ENCODE measurements at regions not wholly inside any gene's neighbourhood (a gene's known extent, or its start where the extent isn't known, plus 50 kb on each side); places are given as distances from the start of the nearest gene placed in this dataset.

DNA sequence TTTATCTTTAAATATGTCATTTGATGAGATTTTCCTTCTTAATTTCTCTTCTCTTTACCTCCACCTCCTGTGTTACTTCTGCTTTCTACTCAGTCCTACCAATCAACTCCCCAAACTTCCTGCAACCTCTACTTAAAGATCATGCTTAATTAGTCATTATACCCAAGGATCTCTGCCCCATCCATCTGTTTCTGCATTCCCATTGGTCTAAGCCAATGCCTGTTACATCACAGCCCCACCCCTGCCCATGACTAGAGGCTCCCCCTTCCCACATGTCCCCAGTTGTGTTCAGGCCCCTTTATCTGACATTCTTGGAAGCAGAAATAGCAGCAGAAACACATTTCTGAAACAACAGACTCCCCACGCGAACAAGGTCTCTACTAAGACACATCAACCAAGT is 319.1 kb upstream of the NFE2L3 start:
- intact Hi-C loops (cut with micrococcal nuclease): no loop called here

- intact Hi-C loops (cut with micrococcal nuclease): no loop called here
These were observed 317.9 kb upstream of the NFE2L3 start for GRCh38 chr7:25834050-25834449.

DNA sequence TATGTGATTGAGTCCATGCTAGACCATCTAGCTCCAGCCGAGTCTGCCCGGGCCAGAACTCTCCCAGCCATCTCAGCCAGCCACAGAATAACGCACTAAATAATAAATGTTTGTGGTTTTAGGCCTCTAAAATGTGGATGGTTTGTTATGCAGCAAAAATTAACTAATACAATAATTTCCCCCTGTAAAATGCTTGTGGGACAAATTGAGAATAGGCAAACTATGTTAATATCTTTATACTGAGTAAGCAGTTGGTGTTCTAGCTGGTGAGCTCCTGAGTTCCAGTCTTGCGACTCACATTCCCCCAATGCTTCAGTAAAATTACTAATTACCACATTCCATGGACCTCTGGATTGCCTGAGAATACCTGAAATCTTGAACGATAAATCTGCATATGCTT is 316.8 kb upstream of the NFE2L3 start:
- intact Hi-C loops (cut with micrococcal nuclease): no loop called here

DNA sequence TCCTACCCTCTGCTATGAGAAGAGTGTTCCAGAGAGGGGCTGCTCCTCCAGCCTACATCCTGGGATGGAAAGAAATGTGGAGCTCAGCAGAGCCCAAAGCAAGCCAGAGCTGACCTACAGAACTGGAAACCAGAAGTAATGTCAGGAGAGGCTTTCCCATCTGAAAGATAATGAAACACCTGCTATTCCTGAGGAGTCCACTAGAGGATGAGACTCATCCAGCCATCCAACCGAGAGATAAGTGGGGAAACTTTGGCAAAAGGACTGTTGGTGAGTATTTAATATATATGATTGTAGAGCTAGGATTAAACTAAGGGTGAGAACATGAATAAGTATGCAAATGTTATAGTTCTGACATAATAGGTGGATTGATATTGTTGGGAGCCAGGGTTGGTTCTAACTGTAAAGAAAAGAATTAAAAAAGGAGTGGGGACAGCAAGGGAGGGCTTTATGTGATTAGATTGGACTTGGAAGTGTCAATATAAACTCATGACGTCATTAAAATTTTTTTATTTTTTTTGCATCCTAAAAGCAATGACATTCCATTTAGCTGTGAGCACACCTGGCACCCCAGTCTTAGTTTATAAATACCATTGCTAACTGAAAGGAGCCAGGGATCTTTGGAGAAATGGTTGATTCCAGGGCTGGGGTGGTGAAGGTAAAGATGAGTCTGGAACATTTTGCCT is 312.8 kb upstream of the NFE2L3 start:
- intact Hi-C loops (cut with micrococcal nuclease): no loop called here

GRCh38 chr7:25840209-25840792 is 311.7 kb upstream of the NFE2L3 start:
- intact Hi-C loops (cut with micrococcal nuclease): no loop called here

DNA sequence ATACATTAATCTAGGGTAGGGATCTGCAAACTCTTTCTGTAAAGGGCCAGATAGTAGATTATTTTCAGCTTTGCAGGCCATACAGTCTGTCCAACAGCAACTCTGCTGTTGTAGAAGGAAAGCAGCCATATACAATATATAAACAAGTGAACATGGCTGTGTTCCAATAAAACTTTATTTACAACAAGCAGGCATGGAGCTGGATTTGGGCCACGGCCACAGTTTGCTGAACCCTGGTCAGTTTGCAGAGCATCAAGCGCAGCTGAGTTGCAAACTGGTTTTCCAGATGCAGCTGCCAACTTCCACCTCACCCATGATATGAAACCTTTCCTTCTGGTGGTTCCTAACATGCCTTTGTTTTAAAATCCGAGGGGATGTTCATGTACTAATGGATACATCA is 310.4 kb upstream of the NFE2L3 start:
- intact Hi-C loops (cut with micrococcal nuclease): no loop called here

DNA sequence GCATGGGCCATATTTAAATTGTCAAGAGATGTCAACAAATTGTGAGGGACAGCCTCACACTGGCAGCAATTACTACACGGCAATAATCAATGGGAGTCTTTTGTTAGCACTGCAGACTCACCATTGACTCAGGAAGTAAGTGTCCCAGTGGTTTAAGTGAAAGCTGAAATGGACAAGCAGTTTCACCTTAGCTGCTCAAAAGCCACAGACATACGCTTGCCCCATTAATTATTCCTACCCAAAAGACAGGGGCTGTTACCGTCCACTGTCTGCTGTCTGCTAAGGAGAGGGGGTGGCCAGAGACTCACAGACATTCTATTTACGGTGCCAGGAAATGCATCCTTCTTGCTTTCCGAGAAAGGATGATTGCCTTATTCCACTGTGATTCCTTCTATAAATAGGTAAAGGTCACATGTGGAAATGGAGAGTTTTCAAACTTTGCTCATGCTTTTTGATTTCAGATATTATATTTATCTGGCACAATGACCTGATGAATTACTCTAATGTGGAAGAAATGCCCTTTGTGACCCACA is 309.7 kb upstream of the NFE2L3 start:
- intact Hi-C loops (cut with micrococcal nuclease): no loop called here

DNA sequence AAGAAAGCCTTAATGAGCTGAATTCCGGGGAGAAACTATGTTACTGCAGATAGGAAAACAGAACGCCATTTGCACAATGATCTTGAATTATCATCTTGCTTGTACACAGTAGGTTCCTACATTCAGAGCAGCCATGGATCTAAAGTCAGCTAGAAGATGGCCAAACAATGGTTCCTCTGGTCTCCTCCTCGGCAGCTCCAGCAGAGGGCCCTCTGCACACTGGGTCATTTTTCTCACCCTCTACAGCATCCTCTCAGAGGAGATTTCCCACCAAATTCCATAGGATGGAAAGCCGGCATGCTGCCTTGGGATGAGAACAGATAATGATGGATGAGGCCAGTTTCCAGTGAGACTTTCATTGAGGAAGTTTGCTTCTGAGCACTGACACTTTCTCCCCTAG is 308.5 kb upstream of the NFE2L3 start:
- intact Hi-C loops (cut with micrococcal nuclease): no loop called here

GRCh38 chr7:25844102-25844870 is 307.7 kb upstream of the NFE2L3 start:
- intact Hi-C loops (cut with micrococcal nuclease): no loop called here

DNA sequence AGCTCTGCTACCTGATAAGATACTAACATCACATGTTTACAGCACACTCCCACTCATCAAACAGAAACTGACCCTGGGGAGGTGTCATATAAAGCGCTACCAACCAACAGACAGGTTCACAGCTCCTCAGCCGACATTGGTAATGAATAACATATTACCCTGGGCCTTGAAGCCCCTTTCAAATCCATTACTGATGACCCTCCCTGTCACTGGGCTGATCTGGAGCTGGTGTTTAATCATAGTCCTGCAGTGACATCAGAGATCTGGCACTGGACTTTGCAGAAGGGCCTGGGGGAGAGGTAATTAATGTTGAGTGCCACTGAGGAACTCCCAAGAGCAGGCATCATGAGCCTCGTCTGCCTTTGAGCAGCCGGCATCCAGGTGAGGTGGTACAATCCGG is 306.5 kb upstream of the NFE2L3 start:
- intact Hi-C loops (cut with micrococcal nuclease): no loop called here

GRCh38 chr7:25846722-25847121 is 305.3 kb upstream of the NFE2L3 start:
- intact Hi-C loops (cut with micrococcal nuclease): no loop called here

GRCh38 chr7:25847336-25848070 is 304.5 kb upstream of the NFE2L3 start:
- intact Hi-C loops (cut with micrococcal nuclease): no loop called here

DNA sequence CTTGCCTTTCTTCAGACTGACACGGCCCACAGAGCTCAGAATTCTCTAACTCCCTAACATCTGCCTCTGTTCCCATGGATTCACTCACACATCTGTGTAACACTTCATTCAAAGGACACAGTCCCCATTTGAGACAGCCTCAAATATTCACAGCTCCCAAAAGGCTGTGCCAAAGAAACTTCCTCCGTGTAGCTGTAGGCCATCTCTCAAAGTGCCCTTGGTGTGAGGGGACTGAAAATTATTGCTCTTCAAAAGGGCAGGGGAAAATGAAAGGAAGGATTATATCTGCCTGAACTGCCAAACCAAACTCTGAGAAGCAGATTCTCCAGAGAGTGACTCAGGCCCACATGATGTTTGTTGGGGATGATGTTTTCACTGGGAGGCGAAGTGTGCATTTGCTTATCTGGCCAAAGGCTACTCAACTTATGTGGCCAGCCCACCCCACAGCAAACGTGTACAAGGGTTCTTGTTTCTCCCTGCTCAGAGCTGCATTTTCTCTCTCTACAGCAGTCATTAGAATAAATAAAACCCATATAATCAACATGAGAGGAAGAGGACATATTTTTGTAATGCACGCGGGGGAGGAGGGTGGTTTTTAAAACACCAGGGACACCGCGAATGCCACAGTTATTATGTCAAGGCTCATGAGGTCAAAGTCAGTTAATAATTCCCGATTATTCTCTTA is 302.4 kb upstream of the NFE2L3 start:
- intact Hi-C loops (cut with micrococcal nuclease): loop anchor here (2.0 to 10.0 kb wide), 4 partner anchors 283 to 1275 kb away; partner anchors contain the start of gene PALS2

DNA sequence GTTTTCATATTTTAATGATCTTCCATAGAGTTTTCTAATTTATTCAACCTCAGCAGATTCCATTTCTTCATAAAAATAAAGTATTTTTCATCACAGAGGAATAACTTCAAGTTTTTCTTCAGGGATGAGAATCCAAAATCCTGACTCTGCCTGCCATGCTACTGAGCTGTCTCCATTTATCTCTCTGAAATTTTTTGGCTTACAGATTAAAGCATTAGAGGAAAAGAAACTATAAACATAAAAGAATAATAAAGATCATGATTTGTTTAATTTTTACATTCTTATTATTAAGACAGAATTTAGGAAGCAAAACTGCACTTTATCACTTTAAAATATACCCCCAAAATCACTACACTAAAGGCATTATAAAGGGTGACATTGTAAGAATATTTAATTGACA is 301.8 kb upstream of the NFE2L3 start:
- intact Hi-C loops (cut with micrococcal nuclease): loop anchor here (2.0 to 10.0 kb wide), 4 partner anchors 283 to 1275 kb away; partner anchors contain the start of gene PALS2

DNA sequence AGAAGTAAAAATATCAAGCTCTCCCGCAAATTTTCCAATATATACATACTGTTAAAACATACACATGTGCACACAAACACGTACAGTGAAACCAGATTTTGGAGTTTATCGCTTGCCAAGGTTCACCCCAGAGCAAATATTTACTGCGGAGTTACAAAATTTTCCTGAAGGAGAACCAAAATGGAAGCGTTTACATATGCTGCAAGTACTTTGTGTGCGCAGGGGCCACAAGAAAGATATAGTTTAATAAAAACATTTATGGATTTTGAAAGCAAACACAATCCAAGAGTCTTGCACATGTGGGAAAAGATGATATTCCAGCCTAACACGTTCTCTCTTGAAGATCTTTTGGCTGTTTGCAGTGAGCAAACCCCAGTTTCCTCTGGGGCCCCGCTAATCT is 301.3 kb upstream of the NFE2L3 start:
- intact Hi-C loops (cut with micrococcal nuclease): loop anchor here (2.0 to 10.0 kb wide), 4 partner anchors 284 to 1276 kb away; partner anchors contain the start of gene PALS2

- intact Hi-C loops (cut with micrococcal nuclease): loop anchor here (2.0 to 10.0 kb wide), 4 partner anchors 285 to 1277 kb away; partner anchors contain the start of gene PALS2
These were observed 300.4 kb upstream of the NFE2L3 start for GRCh38 chr7:25851332-25852210.

GRCh38 chr7:25852211-25852938 is 299.6 kb upstream of the NFE2L3 start:
- intact Hi-C loops (cut with micrococcal nuclease): loop anchor here (5.0 to 10.0 kb wide), 3 partner anchors 460 to 1278 kb away; partner anchors contain the start of gene PALS2

- intact Hi-C loops (cut with micrococcal nuclease): loop anchor here (5.0 to 10.0 kb wide), 3 partner anchors 461 to 1278 kb away; partner anchors contain the start of gene PALS2
These were observed 299.1 kb upstream of the NFE2L3 start for GRCh38 chr7:25852939-25853271.

DNA sequence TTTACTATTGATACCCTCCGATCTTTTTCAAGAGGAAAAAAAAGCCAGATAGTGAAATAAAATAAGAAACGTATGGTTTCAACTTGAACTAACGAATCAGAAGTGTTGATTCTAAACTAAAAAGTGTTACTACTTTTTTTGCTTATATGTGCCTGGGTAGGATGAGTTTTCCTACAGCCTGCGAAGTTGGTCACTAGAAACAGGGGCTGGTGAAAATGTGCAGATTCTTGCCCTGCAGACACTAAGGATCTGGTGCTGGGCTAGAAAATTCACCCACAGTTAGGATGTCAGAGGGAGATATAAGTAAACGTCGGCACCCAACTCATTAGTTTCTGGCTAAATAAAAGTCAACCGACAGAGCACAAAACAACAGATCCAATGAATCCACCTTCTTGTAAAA is 298.7 kb upstream of the NFE2L3 start:
- intact Hi-C loops (cut with micrococcal nuclease): loop anchor here (5.0 to 10.0 kb wide), 3 partner anchors 461 to 1279 kb away; partner anchors contain the start of gene PALS2
